ENCODE measurements at regions not wholly inside any gene's neighbourhood (a gene's known extent, or its start where the extent isn't known, plus 50 kb on each side); places are given as distances from the start of the nearest gene placed in this dataset.

- CTCF ChIA-PET: interaction anchor here (0.5 kb wide), 1 partner anchor 18 kb away, joined by 3 read pairs; no protein-coding TSS in a partner anchor
- no peak overlapping the region for H3K27ac Mint-ChIP-seq
- H3K36me3 Mint-ChIP-seq: no peaks in the 10 kb centered on the region
- H3K27me3 Mint-ChIP-seq: no peaks in the 10 kb centered on the region
- DNase-seq: no peak
- no peak overlapping the region for H3K4me3 Mint-ChIP-seq
- H3K4me1 Mint-ChIP-seq: no peaks in the 10 kb centered on the region
- H3K9me3 Mint-ChIP-seq: no peaks in the 10 kb centered on the region
These were observed 127.4 kb downstream of the WT1 start for GRCh38 chr11:32307913-32308312.

- H3K36me3 Mint-ChIP-seq: no peaks in the 10 kb centered on the region
- no peaks in the 10 kb centered on the region for H3K9me3 Mint-ChIP-seq
- CTCF ChIA-PET: no interaction called here
- no peaks in the 10 kb centered on the region for H3K4me1 Mint-ChIP-seq
- H3K27me3 Mint-ChIP-seq: no peaks in the 10 kb centered on the region
- no peak for DNase-seq
- H3K27ac Mint-ChIP-seq: no peak overlapping the region
- no peak overlapping the region for H3K4me3 Mint-ChIP-seq
These were observed 125.7 kb downstream of the WT1 start for GRCh38 chr11:32309530-32310213.

GRCh38 chr11:32310214-32310601 lies 125.1 kb downstream of the WT1 start:
- CTCF ChIA-PET: no interaction called here
- H3K4me3 Mint-ChIP-seq: no peak overlapping the region
- H3K9me3 Mint-ChIP-seq: no peaks in the 10 kb centered on the region
- no peak overlapping the region for H3K27ac Mint-ChIP-seq
- H3K36me3 Mint-ChIP-seq: no peaks in the 10 kb centered on the region
- H3K4me1 Mint-ChIP-seq: no peaks in the 10 kb centered on the region
- no peak for DNase-seq
- H3K27me3 Mint-ChIP-seq: no peaks in the 10 kb centered on the region

- CTCF ChIA-PET: interaction anchor here (1.1 kb wide), 1 partner anchor 14 kb away, joined by 3 read pairs; no protein-coding TSS in a partner anchor
- DNase-seq: no peak
- Mint-ChIP-seq H3K4me1 (no peaks in the 10 kb centered on the region), H3K27ac (no peak overlapping the region), H3K9me3 (no peaks in the 10 kb centered on the region), H3K36me3 (no peaks in the 10 kb centered on the region), H3K4me3 (no peak overlapping the region), H3K27me3 (no peaks in the 10 kb centered on the region)
These were observed 123.8 kb downstream of the WT1 start for GRCh38 chr11:32311346-32312065.

- DNase-seq: no peak
- no peaks in the 10 kb centered on the region for H3K27me3 Mint-ChIP-seq
- no peaks in the 10 kb centered on the region for H3K4me1 Mint-ChIP-seq
- H3K9me3 Mint-ChIP-seq: no peaks in the 10 kb centered on the region
- CTCF ChIA-PET: interaction anchor here (0.7 to 1.0 kb wide), 5 partner anchors 8 to 131 kb away, joined by 3 to 6 read pairs (median 4); no protein-coding TSS in a partner anchor
- no peak overlapping the region for H3K4me3 Mint-ChIP-seq
- no peaks in the 10 kb centered on the region for H3K36me3 Mint-ChIP-seq
- H3K27ac Mint-ChIP-seq: no peak overlapping the region
These were observed 123.0 kb downstream of the WT1 start for GRCh38 chr11:32312206-32312817.

GRCh38 chr11:32312865-32313403 lies 122.4 kb downstream of the WT1 start:
- Mint-ChIP-seq H3K27me3 (peaks cover 2% of the 10 kb centered on the region), H3K36me3 (no peaks in the 10 kb centered on the region), H3K4me3 (no peak overlapping the region), H3K4me1 (peaks cover 4% of the 10 kb centered on the region), H3K9me3 (no peaks in the 10 kb centered on the region), H3K27ac (no peak overlapping the region)
- CTCF ChIA-PET: interaction anchor here (0.6 to 1.0 kb wide), 6 partner anchors 9 to 649 kb away, joined by 3 to 6 read pairs (median 4); no protein-coding TSS in a partner anchor
- peak; percentile 24 for DNase-seq

GRCh38 chr11:32313477-32313876 lies 121.9 kb downstream of the WT1 start:
- no peaks in the 10 kb centered on the region for H3K36me3 Mint-ChIP-seq
- H3K9me3 Mint-ChIP-seq: no peaks in the 10 kb centered on the region
- H3K27ac Mint-ChIP-seq: no peak overlapping the region
- DNase-seq: no peak
- no peak overlapping the region for H3K4me3 Mint-ChIP-seq
- peaks cover 7% of the 10 kb centered on the region for H3K4me1 Mint-ChIP-seq
- peaks cover 7% of the 10 kb centered on the region for H3K27me3 Mint-ChIP-seq
- CTCF ChIA-PET: interaction anchor here (0.6 to 2.5 kb wide), 6 partner anchors 9 to 648 kb away, joined by 3 to 12 read pairs (median 4); no protein-coding TSS in a partner anchor

GRCh38 chr11:32315121-32315520 lies 120.2 kb downstream of the WT1 start:
- H3K36me3 Mint-ChIP-seq: no peaks in the 10 kb centered on the region
- H3K9me3 Mint-ChIP-seq: no peaks in the 10 kb centered on the region
- H3K27ac Mint-ChIP-seq: no peak overlapping the region
- DNase-seq: no peak
- H3K4me1 Mint-ChIP-seq: peaks cover 7% of the 10 kb centered on the region
- H3K4me3 Mint-ChIP-seq: no peak overlapping the region
- H3K27me3 Mint-ChIP-seq: peaks cover 11% of the 10 kb centered on the region
- CTCF ChIA-PET: interaction anchor here (0.7 to 2.5 kb wide), 2 partner anchors 9 to 476 kb away, joined by 3 to 12 read pairs; no protein-coding TSS in a partner anchor

- CTCF ChIA-PET: no interaction called here
These were observed 119.1 kb downstream of the WT1 start for GRCh38 chr11:32316232-32316631.

GRCh38 chr11:32316858-32317642 lies 118.3 kb downstream of the WT1 start:
- no peaks in the 10 kb centered on the region for H3K36me3 Mint-ChIP-seq
- H3K27ac Mint-ChIP-seq: no peak overlapping the region
- no peak for DNase-seq
- H3K4me1 Mint-ChIP-seq: peaks cover 7% of the 10 kb centered on the region
- CTCF ChIA-PET: no interaction called here
- H3K9me3 Mint-ChIP-seq: no peaks in the 10 kb centered on the region
- peaks cover 11% of the 10 kb centered on the region for H3K27me3 Mint-ChIP-seq
- no peak overlapping the region for H3K4me3 Mint-ChIP-seq

More at GRCh38 chr11:32316232-32316631, 119.1 kb downstream of the WT1 start:
- H3K4me3 Mint-ChIP-seq: no peak overlapping the region
- H3K27me3 Mint-ChIP-seq: peaks cover 11% of the 10 kb centered on the region
- H3K27ac Mint-ChIP-seq: no peak overlapping the region
- H3K4me1 Mint-ChIP-seq: peaks cover 7% of the 10 kb centered on the region
- DNase-seq: no peak
- no peaks in the 10 kb centered on the region for H3K36me3 Mint-ChIP-seq
- no peaks in the 10 kb centered on the region for H3K9me3 Mint-ChIP-seq

GRCh38 chr11:32317643-32318042 lies 117.7 kb downstream of the WT1 start:
- H3K4me3 Mint-ChIP-seq: no peak overlapping the region
- CTCF ChIA-PET: no interaction called here

GRCh38 chr11:32318071-32319055 lies 117.0 kb downstream of the WT1 start:
- no peaks in the 10 kb centered on the region for H3K9me3 Mint-ChIP-seq
- peaks cover 11% of the 10 kb centered on the region for H3K27me3 Mint-ChIP-seq
- no peak overlapping the region for H3K4me3 Mint-ChIP-seq
- CTCF ChIA-PET: no interaction called here
- H3K36me3 Mint-ChIP-seq: no peaks in the 10 kb centered on the region
- peaks cover 7% of the 10 kb centered on the region for H3K4me1 Mint-ChIP-seq
- DNase-seq: no peak
- H3K27ac Mint-ChIP-seq: no peak overlapping the region

More at GRCh38 chr11:32317643-32318042, 117.7 kb downstream of the WT1 start:
- Mint-ChIP-seq H3K27ac (no peak overlapping the region), H3K4me1 (peaks cover 7% of the 10 kb centered on the region), H3K27me3 (peaks cover 11% of the 10 kb centered on the region), H3K36me3 (no peaks in the 10 kb centered on the region), H3K9me3 (no peaks in the 10 kb centered on the region)
- no peak for DNase-seq

- H3K9me3 Mint-ChIP-seq: no peaks in the 10 kb centered on the region
These were observed 111.6 kb downstream of the WT1 start for GRCh38 chr11:32323814-32324130.

More at GRCh38 chr11:32323814-32324130, 111.6 kb downstream of the WT1 start:
- H3K4me1 Mint-ChIP-seq: no peaks in the 10 kb centered on the region
- DNase-seq: no peak
- no peak overlapping the region for H3K4me3 Mint-ChIP-seq
- peaks cover 8% of the 10 kb centered on the region for H3K27me3 Mint-ChIP-seq
- H3K27ac Mint-ChIP-seq: no peak overlapping the region
- H3K36me3 Mint-ChIP-seq: no peaks in the 10 kb centered on the region
- CTCF ChIA-PET: interaction anchor here (0.6 to 2.5 kb wide), 11 partner anchors 9 to 555 kb away, joined by 3 to 12 read pairs (median 3); no protein-coding TSS in a partner anchor
